GM21529 (cell line): ENCODE measurements at regions not wholly inside any gene's neighbourhood (a gene's known extent, or its start where the extent isn't known, plus 50 kb on each side); places are given as distances from the start of the nearest gene placed in this dataset.
"Not testable (repeated sequence)": the region's sequence is repeated elsewhere in the genome, so short reads cannot be mapped to it uniquely, and the experiment has no call there.

Experiments
- ATAC-seq: cut with Tn5 transposase; IDR thresholded peaks from one replicate; pipeline ENCODE4 v1.9.1; 2021; ENCODE audit not compliant: unreplicated experiment

DNA sequence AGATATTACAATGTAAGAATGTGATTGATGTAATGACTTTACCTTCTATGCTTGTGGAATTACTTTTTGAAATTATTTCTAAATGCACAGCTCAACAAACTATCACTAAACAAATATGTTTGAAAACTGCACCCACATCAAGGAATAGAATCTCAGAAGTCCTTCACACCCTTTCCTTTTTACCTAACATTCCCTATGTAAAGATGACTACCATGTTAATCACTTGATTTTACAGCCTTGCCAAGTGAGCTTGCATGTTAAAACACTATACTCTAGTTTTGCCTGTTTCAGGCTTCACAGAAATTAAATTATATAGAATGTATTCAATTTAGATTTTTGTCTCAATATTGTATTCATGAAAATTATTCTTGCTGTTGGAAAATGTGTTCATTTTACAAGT, 1169.4 kb upstream of the CELF2 start:
- ATAC-seq, result no peak

DNA sequence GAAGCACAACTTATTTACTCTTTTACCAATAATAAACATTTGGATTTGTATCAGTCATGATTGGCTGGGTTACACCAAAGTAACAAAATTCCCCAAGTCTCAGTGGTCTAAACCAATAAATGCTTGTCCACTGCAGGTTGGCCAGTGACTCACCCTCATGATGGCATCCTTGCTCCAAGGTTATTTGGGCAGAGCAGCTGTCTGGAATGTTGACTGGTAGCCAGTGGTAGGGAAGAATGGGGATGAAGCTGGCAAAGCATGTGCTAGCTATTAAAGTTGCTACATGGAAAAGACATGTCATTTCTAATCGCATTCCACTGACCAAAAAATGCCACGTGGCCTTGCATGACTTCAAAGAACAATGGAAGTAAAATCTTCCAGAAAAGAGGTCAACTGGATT, 1168.7 kb upstream of the CELF2 start:
- no peak for ATAC-seq

DNA sequence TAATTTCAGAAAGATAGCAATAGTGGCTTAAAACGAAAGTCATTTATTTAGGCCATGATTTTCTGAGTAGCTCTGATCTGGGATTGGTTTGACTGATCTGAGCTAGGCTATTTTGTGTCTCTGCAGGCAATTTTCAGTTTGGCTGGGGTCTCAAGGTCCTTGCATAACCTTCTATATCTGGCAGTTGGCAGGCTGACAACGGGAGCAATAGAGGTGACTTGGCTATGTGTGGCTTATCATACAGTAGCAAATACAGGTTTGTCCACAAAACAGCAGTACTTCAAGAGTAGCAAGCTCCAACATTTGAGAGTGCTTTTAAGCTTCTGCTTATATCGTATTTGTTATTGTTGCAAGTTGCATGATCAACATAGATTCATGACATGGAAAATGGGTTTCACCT, 1167.3 kb upstream of the CELF2 start:
- no peak for ATAC-seq

DNA sequence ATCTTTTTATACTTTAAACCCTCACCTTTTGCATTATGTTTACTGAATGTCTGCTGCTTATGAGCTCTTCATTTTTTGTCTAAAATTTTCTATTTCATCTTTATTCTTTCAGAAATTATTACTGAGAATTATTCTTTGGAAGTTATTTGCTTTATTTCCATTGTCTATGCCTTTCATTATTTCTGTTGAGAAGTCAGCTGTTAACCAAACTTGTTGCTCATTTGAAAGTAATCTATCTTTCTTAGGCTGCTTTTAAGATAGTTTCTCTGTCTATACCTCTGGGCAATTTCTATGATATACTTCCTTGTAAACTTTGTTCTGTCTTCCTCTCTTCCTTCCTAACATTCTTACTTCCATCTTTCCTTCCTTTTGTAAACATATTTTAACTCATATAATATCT, 1165.9 kb upstream of the CELF2 start:
- ATAC-seq, result no peak

DNA sequence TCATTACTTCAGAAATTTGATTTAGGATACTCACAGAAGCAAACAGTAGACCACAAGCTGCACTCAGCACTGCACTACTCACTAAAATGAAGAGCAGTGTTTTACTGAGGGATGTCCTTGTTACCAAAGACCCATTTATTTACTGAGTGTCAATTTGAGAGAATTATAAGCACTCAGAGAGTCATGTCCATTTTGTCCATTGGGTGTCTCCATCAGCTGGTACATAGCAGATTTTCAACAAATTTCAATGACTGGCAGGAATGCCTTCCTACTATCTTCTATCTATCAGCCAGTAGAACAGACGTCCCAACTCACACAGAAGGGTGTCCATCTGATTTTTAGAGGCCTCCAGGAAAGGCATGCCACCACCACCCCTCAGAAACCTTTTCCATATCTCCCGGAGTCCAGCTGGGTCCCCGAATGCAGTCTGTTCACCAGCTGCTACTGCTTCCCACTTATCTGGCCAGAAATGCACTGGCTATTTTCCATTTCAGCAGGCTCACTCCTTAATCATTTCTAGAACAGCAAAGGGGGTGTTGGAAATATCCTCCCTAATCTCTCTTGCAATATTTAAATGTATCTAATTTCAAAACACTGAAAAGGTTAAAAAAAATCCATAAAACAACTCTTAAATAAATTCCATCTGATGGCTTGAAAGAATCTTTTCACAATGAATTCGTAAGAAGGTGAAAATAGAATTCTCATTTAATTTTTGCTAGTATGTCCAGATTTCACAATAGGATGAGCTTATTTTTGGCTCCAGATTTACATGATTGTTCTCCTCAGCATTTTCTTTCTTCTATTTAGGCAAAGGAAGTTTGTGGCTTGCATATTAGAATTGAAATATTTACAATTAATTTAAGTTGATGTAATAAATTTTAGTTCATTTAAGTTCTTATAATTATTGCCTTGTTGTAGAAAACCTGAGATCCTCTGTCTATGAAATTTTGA, 1164.0 kb upstream of the CELF2 start:
- no peak for ATAC-seq

DNA sequence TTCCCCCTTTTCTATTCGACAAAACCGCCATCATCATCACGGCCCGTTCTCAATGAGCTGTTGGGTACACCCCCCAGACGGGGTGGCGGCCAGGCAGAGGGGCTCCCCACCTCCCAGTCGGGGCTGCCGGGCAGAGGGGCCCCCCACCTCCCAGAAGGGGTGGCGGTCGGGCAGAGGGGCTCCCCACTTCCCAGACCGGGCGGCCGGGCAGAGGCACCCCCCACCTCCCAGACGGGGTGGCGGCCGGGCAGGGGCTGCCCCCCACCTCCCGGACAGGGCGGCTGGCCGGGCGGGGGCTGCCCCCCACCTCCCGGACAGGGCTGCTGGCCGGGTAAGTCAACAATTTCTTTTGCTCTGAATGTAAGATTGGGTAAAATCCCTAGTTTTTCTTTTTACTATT, 1162.2 kb upstream of the CELF2 start:
- ATAC-seq, result not testable (repeated sequence)

DNA sequence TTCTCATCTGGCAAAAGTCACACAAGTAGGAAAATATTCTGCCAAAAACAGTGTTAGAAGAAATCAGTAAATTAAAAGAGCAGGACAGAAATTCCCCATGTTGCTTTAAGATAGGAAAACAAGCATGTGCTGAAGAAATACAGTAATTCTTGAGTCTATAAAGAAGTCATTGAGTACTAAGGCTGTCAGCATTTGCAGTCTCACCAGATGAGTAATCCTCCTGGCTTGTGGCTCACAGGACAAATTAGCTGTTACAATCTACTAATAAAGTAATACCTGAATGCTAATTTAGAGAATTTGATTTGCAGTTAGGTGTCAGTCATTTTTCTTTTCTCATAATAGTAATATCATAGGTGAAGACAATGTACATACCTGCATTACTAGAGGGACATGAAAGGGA, 1158.9 kb upstream of the CELF2 start:
- no peak for ATAC-seq

DNA sequence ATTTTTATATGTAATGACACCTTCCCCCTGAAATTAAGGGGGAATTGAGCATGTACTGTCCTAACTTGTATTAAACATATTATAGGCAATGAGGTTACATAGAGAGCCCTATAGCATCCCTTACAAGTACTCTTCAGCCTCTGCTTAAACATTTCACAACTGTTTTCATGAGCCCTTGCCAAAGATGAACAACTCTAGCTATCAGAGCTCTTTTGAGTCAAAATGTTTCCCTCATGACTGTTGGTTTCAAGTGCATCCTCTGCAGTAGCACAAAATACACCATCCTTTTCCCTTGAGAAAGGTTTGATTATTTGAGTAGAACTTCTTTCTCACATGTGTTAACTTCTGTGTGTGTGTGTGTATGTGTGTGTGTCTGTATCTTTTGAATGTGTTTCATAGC, 1157.6 kb upstream of the CELF2 start:
- no peak for ATAC-seq

DNA sequence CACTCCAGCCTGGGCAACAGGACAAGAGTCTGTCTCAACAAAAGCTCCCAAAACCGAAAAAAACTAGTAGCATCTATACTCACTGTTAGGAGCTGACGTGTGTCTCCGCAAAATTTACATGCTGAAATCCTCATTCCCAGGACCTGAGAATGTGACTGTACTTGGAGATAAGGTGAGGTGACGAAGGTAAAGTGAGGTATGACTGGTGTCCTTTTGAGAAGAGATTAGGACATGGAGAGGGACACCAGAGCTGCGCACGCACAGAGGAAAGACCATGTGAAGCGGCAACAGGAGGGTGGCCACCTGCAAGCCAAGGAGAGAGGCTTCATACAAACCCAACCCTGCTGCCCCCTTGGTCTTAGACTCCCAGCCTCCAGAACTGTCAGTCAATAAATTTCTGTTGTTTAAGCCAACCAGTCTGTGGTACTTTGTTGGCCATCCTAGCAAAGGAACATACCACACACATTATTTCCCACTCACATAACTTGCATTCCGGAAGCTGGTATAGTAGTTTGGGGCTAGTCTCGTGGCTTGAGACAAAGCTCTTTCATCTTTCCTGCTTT, 1154.0 kb upstream of the CELF2 start:
- no peak for ATAC-seq

DNA sequence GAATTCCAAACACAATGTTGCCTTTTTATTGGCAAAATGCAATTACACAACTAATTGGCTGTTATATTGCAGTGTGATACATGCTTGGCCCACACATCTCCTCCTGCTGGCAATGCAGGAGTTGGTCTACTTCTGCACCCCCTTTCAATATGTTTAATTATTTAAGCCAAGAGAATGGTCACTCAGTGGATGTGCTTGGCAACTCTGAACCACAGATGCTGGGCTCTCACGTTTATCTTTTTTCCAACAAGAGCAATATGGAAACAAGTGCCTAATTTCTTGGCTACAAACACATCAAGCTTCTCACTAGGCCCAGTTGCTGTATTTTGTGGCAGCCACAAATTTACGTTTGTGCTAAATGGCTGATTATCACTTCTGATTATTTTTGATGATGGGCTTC, 1149.2 kb upstream of the CELF2 start:
- no peak for ATAC-seq

DNA sequence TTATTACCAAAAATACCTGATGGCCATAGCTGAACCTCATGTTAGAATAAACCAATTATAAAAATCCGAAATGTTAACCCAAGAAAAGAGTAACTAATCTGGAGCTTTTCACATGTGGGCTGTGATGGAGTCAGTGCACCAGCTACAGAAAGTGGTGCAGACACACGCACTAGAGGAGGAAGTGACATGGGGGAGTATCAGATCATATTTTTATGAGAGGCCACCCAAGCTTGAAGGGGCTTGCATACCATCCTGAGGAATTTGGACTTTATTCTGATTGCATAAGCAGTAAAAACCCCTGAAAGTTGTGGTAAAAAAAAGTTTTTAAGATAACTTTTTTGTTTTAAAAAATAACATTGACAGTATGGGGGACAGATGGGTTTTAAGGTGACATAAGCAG, 1148.5 kb upstream of the CELF2 start:
- no peak for ATAC-seq

DNA sequence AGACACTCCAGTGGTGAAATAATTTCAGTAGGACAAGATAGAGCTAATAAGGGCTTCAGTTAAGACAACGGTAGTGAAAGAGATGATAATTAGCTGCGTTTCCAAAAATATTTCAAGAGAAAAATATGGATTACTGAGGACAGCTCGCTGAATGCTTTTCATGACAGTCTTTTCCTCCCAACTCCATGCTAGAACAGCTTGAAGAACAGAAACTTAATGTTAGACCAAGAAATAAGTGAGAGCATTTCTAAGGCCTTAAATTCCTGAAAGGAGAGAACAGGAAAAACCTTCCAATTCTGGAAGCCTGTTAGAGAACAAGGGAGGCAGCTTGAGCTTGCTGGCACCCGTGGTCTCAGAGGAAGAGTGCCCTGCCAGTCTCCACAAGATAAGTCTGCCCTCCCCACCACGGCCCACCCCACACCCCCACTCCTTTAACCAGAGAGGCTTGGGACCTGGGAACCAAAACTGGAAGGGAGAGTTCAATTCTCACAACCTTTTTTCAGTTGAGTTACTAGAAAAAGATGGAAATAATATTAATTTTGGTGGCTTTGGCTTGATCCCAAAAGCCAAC, 1148.0 kb upstream of the CELF2 start:
- ATAC-seq, result no peak

DNA sequence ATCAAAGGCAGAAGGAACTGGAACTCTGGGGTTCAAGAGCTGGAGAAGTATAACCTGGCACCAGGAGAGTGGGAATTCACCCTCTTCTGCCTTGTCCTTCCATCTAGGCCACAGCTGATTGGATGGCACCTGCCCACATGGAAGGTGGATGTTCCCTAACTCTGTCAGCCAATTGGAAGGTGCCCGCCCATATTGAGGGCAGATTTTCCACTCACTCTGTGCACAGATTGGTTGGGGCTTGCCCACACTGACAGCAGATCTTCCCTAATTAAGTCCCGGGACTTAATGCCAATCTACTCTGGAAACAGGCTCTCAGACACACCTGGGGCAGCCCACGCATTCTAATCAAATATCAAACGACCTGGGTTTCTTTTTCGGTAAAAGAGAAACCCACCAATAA, 1142.3 kb upstream of the CELF2 start:
- no peak for ATAC-seq

DNA sequence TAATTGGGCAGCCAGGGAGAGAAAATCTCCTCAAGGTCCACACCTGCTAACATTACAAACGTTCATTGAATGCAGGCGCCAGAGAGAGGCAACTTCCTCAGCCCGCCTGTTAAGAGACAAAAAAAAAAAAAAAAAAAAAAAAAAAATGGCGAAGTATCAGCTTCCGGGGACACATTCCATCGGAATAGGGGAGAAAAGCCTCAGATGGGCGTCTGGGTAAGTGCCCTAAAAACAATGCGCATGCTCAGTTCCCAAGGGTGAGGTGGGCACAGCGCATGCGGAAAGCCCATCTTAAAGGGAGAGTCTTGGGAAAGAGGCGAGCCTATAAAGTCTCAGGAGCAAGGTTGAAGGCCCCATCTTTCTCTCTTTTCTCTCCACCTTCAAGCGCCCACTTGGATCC, 1139.7 kb upstream of the CELF2 start:
- no peak for ATAC-seq

DNA sequence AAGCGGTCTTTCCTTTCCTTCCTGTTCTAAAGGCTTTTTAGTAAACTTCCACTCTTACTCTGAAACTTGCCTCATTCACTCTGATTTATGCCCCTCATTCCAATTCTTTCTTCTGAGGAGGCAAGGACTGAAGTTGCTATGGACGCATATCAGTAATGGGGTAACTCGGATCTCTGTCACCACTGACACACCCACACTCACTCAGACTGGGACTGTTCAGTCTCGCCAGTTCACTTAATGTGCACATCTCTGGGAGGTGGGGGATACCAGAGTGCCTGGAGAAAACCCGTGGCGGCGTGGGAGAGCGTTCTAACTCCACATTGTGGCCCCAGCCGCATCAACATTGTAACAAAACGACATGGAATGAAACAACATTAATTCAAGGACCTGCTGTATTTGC, 1139.3 kb upstream of the CELF2 start:
- no peak for ATAC-seq

DNA sequence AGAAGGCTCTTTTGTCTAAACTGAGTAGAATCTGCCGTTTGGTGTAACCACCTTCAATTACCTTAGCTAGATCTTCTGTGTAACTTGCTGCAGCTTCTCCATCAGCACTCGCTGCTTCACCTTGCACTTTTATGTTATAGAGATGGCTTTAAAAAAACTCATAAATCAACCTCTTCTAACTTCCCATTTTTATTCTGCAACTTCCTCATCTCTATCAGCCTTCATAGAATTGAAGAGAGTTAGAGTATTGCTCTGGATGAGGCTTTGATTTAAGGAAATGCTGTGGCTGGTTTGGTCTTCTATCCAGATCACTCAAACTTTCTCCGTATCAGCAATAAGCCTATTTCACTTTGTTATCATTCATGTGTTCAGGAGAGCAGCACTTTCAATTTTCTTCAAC, 1131.9 kb upstream of the CELF2 start:
- ATAC-seq, result no peak

DNA sequence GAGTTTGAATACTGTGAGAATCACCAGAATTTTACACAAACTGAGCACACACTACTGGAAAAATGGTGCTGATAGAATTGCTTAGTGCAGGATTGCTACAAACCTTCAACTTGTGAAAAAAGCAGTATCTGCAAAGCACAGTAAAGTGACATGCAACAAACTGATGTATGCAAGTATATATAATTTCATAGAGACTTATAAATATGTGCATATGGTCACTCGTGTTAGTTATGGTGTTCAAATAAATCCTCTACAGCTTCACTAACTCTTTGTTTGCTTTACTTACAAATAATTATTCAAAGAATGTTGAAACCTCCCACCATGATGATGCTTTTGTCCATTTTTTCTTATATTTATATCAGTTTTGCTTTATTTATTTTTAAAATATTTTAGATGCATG, 1130.9 kb upstream of the CELF2 start:
- ATAC-seq, result no peak

DNA sequence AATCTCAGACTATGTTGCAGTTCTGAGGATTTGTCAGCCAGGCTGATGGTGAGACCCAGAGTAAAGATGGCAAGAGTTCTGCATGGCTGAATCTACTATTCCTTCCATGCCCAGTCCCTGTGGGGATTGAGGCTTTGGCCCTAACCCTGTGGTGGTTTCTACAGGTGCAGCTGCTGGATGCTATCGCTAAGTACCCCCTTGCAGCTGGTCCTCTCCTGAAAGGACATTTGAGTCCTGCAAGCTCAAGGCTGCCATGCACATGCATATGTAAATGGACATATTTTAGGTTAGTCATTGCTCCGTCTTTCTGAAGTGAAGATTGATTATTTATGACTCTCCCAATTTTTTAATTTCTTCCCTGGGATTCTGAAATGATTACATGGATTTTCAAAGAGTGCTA, 1122.2 kb upstream of the CELF2 start:
- ATAC-seq, result no peak

DNA sequence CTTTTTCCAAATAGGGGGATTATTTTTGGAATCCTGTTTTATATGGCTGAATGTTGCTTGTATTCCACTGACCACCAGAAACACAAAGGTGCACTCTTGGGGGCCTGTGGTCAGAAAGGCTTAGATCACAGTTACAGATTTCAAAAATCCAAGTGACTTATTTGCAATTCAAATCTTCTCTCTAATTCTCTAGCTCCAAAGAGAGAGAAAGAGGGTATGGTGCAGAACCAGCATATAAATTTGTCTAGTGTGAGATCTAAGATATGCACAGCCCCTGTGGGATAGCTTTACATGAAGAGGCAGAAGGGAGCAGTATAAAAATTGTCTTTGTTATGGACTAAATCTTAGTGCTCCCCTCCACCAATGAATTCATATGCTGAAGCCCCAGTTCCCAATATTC, 1121.7 kb upstream of the CELF2 start:
- ATAC-seq, result no peak

DNA sequence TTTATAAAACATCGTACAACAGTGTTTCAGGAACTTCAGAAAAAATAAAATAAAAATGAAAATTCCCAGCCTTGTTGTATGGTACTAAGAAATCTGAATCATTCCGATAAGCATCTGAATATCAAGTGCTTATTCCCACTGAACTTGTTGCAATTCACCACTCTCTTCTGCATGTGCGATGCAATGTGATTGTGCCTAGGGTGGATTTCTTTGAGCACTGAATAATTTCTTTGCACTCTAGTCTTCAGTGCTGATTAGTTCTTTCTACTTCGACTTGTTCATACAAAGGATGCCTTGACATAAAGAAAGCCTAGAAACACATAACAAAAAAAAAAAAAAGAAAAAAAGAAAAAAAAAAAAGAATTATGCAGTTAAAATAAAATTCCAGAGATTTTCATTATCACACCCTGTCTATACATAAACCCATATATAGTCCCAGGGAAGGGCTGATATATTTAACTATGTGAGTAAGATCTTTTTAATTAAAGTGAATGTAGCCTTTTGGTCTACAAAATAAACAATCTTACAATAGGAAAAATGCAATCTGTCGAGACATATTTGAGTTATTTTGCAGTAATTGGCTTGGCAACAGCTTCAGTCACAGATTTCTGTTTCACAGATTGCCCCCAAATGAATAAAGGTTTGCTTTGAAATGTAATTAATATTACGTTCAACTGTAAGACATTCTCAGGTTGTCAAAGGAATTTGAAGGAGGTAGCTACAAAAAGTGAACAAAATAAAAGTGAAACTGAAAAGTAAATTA, 1118.9 kb upstream of the CELF2 start:
- ATAC-seq, result no peak

DNA sequence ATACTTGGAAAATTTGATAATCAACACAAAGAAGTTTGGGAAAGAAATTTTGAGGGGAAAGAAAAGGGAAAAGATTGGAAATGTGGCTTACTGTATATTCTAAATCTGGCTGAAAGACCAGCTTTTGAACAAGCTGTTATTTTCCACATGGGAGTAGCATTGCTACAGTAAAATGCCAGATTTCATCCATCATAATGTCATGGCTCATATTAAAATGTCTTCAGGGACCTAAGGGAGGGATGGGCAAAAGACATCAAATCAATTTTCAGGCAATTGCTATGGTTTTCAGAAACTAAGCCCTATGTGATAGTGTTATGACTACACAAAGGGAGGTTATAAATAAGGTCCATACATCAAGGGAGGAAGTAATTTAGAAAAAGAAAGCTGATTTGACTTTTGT, 1116.9 kb upstream of the CELF2 start:
- no peak for ATAC-seq

DNA sequence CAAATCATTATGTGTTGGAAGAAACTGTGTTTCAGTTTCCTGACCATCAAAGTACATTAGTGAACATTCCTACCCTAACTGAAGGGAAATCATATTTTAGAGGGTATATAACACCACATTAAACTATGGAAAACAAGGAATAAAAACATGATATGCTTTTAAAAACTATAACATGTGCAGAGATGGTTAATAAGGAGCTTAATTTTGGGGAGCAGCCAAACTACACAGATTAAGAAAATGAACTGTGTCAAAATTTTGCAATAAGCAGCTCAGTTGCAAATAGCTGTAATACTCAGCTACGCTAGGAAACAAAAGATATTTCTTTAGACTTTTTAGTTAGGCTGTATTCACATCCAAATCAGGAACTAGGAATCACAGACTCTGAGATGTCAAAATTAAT, 1115.7 kb upstream of the CELF2 start:
- ATAC-seq, result no peak
